OCI-LY7 (cell line): ENCODE measurements at regions not wholly inside any gene's neighbourhood (a gene's known extent, or its start where the extent isn't known, plus 50 kb on each side); places are given as distances from the start of the nearest gene placed in this dataset.

Experiments used
- BruUV-seq: library from RNA; stranded (reverse); fragments of 400-500 nt; replicated peaks from 2 replicates; lab custom pipeline; 2021; lab: Mats Ljungman, UMichigan
- CTCF ChIA-PET: fragments of 300-600 bp; sonication (Branson Sonifier 250); formaldehyde crosslinking; loops from one replicate; lab custom pipeline; 2022; ENCODE audit warnings: antibody characterized with exemption; ENCODE audit not compliant: unreplicated experiment; lab: Charles Lee
- POLR2A ChIA-PET: fragments of 300-600 bp; sonication (Branson Sonifier 250); formaldehyde crosslinking; loops from one replicate; lab custom pipeline; 2022; ENCODE audit warnings: antibody characterized with exemption; lab: Charles Lee
- DNase-seq: peaks from one replicate; pipeline ENCODE4 v3.0.0-alpha.2; 2015; ENCODE audit warnings: low spot score
- H2AFZ ChIP-seq: fragments of 200-600 bp; sonication (generic), shearing (Covaris generic); 2 replicates; pipeline ENCODE4 v1.6.1; 2014; ENCODE audit warnings: mild to moderate bottlenecking, antibody characterized with exemption, low read length, moderate library complexity
- H3K27ac ChIP-seq: fragments of 200-600 bp; sonication (generic); 2 replicates; pipeline ENCODE4 v1.5.1; 2014; ENCODE audit warnings: mixed run types, low read depth, mild to moderate bottlenecking, moderate library complexity, low read length, inconsistent platforms; ENCODE audit not compliant: poor library complexity, severe bottlenecking
- H3K36me3 ChIP-seq: fragments of 200-600 bp; sonication (generic); 2 replicates; pipeline ENCODE4 v1.6.1; 2014; ENCODE audit warnings: mild to moderate bottlenecking, antibody characterized with exemption, low read length, moderate library complexity, mixed read lengths; ENCODE audit not compliant: insufficient read depth
- H3K4me1 ChIP-seq: fragments of 200-600 bp; sonication (generic); 2 replicates; pipeline ENCODE4 v1.5.1; 2014; ENCODE audit warnings: mild to moderate bottlenecking, low read length; ENCODE audit not compliant: insufficient read depth, poor library complexity, severe bottlenecking
- H3K4me2 ChIP-seq: fragments of 200-600 bp; sonication (generic); 2 replicates; pipeline ENCODE4 v1.6.1; 2014; ENCODE audit warnings: mild to moderate bottlenecking, low read length
- H3K4me3 ChIP-seq: fragments of 200-600 bp; sonication (generic); 2 replicates; pipeline ENCODE4 v1.5.1; 2014; ENCODE audit warnings: mild to moderate bottlenecking, low read depth, low read length; ENCODE audit not compliant: poor library complexity, severe bottlenecking
- H3K79me2 ChIP-seq: fragments of 200-600 bp; sonication (generic); 2 replicates; pipeline ENCODE4 v1.6.1; 2016; ENCODE audit warnings: low read depth, mild to moderate bottlenecking, low read length, moderate library complexity, mixed read lengths; ENCODE audit not compliant: insufficient read depth
- H3K9me2 ChIP-seq: fragments of 200-600 bp; sonication (generic); 2 replicates; pipeline ENCODE4 v1.6.1; 2016; ENCODE audit warnings: mild to moderate bottlenecking, low read length, mixed read lengths; ENCODE audit not compliant: insufficient read depth
- H3K9me3 ChIP-seq: fragments of 200-600 bp; sonication (generic); 2 replicates; pipeline ENCODE4 v1.6.1; 2014; ENCODE audit warnings: mild to moderate bottlenecking, mixed run types, low read length, mixed read lengths
- H4K20me1 ChIP-seq: fragments of 200-600 bp; sonication (generic); 2 replicates; pipeline ENCODE4 v1.6.1; 2014; ENCODE audit warnings: mild to moderate bottlenecking, antibody characterized with exemption, low read length, moderate library complexity, mixed read lengths; ENCODE audit not compliant: insufficient read depth
- CTCF ChIP-seq: fragments of 200-600 bp; sonication (generic); conservative IDR thresholded peaks from 2 replicates; pipeline ENCODE4 v1.5.1; 2014; ENCODE audit warnings: mild to moderate bottlenecking, antibody characterized with exemption, low read length, moderate library complexity, mixed read lengths
- EZH2phosphoT487 ChIP-seq: fragments of 200-600 bp; sonication (generic); IDR thresholded peaks from 2 replicates; pipeline ENCODE4 v1.6.1; 2018; ENCODE audit warnings: low read depth, borderline replicate concordance, mild to moderate bottlenecking, mixed run types, antibody characterized with exemption, low read length, moderate library complexity, mixed read lengths
- intact Hi-C: fragments of 100-400 bp; cut with micrococcal nuclease; formaldehyde crosslinking; loops from one replicate; pipeline ENCODE4 v1.10.0; 2022; ENCODE audit not compliant: unreplicated experiment

- Histone ChIP-seq H3K4me3 (no peak overlapping the region), H3K27ac (no peak overlapping the region), H3K36me3 (no peaks in the 10 kb centered on the region), H3K9me2 (no peaks in the 10 kb centered on the region), H4K20me1 (no peaks in the 10 kb centered on the region), H3K79me2 (no peaks in the 10 kb centered on the region), H3K4me2 (no peak overlapping the region), H3K4me1 (no peaks in the 10 kb centered on the region), H3K9me3 (no peaks in the 10 kb centered on the region), H2AFZ (no peak overlapping the region)
- BruUV-seq: no TSS peak
- ChIA-PET CTCF (no interaction called here), POLR2A (no interaction called here)
- TF ChIP-seq EZH2phosphoT487 (no peak), CTCF (no peak)
- intact Hi-C loops: no loop called here
- DNase-seq: no peak
Observed at GRCh38 chr7:125526958-125527357, 597.3 kb upstream of the POT1 start.

DNA sequence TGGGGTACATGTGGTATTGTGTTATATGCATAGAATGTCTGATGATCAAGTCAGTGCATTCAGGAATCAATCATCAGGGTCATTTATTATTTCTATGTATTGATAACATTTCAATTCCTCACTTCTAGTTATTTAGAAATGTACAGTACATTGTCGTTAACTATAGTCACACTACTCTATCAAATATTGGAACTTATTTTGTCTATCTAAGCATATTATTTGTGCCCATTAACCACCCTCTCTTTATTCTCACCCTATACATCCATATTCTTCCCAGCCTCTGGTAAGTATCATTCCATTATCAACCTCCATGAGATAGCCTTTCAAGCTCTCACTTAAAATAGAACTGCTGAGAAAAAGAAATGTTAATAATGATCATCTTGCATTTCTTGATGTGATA is 596.5 kb upstream of the POT1 start:
- no peak for DNase-seq
- Histone ChIP-seq H3K27ac (no peak overlapping the region), H3K4me2 (no peak overlapping the region), H3K36me3 (no peaks in the 10 kb centered on the region), H3K9me3 (no peaks in the 10 kb centered on the region), H3K9me2 (no peaks in the 10 kb centered on the region), H3K79me2 (no peaks in the 10 kb centered on the region), H2AFZ (no peak overlapping the region), H4K20me1 (no peaks in the 10 kb centered on the region), H3K4me1 (no peaks in the 10 kb centered on the region), H3K4me3 (no peak overlapping the region)
- BruUV-seq: no TSS peak
- CTCF ChIA-PET: no interaction called here
- TF ChIP-seq CTCF (no peak), EZH2phosphoT487 (no peak)
- intact Hi-C loops: no loop called here
- POLR2A ChIA-PET: no interaction called here

- no peaks in the 10 kb centered on the region for H3K36me3 ChIP-seq
- no peaks in the 10 kb centered on the region for H3K79me2 ChIP-seq
- no peak overlapping the region for H2AFZ ChIP-seq
- no peak overlapping the region for H3K4me3 ChIP-seq
- H3K9me3 ChIP-seq: no peaks in the 10 kb centered on the region
- no peak overlapping the region for H3K4me2 ChIP-seq
- POLR2A ChIA-PET: no interaction called here
- no peak for TF ChIP-seq CTCF
- no peak for TF ChIP-seq EZH2phosphoT487
- BruUV-seq: no TSS peak
- CTCF ChIA-PET: no interaction called here
- H3K27ac ChIP-seq: no peak overlapping the region
- DNase-seq: no peak
- H3K4me1 ChIP-seq: no peaks in the 10 kb centered on the region
- intact Hi-C loops: no loop called here
- H3K9me2 ChIP-seq: no peaks in the 10 kb centered on the region
- H4K20me1 ChIP-seq: no peaks in the 10 kb centered on the region
Observed at GRCh38 chr7:125516194-125516593, 586.6 kb upstream of the POT1 start.
